Upper lobe of left lung (tissue), 6 donors: ENCODE measurements at regions not wholly inside any gene's neighbourhood (a gene's known extent, or its start where the extent isn't known, plus 50 kb on each side); places are given as distances from the start of the nearest gene placed in this dataset.

Source experiments
- ATAC-seq, 2 donors: fragments of 200-7000 bp; cut with Tn5 transposase; one replicate each; pipeline ENCODE4 v1.9.1; 2022; ENCODE audit warnings: mild to moderate bottlenecking in 2 of 2, moderate library complexity in 2 of 2; ENCODE audit not compliant: low FRiP score in 2 of 2
- DNase-seq, 2 donors: peaks; one replicate each; pipeline ENCODE4 v3.0.0-alpha.2; 2019 to 2020
- H3K27ac ChIP-seq, 4 donors: fragments of 200-600 bp; sonication (generic); one replicate each; pipeline ENCODE4 v1.5.1; 2016 to 2019
- H3K27me3 ChIP-seq, 4 donors: fragments of 200-600 bp; sonication (generic); one replicate each; pipeline ENCODE4 v1.5.1; 2017 to 2019
- H3K36me3 ChIP-seq, 4 donors: fragments of 200-600 bp; sonication (generic); one replicate each; pipeline ENCODE4 v1.5.1; 2016 to 2019
- H3K4me1 ChIP-seq, 4 donors: fragments of 200-600 bp; sonication (generic); one replicate each; pipeline ENCODE4 v1.5.1; 2018 to 2019
- H3K4me3 ChIP-seq, 4 donors: fragments of 200-600 bp; sonication (generic); one replicate each; pipeline ENCODE4 v1.5.1; 2017 to 2019; ENCODE audit warnings: mild to moderate bottlenecking in 2 of 4, moderate library complexity in 1 of 4
- H3K9me3 ChIP-seq, 4 donors: fragments of 200-600 bp; sonication (generic); one replicate each; pipeline ENCODE4 v1.5.1; 2018 to 2019
- EP300 ChIP-seq, 4 donors: sonication (generic); formaldehyde crosslinking; IDR thresholded peaks; one replicate each; pipeline ENCODE4 v1.5.1; 2017; ENCODE audit warnings: antibody characterized with exemption in 4 of 4, control low read depth in 2 of 4
- POLR2A ChIP-seq, 4 donors: fragments of 450-650 bp; IDR thresholded peaks; one replicate each; pipeline ENCODE4 v1.5.1; 2016 to 2017; ENCODE audit warnings: antibody characterized with exemption in 4 of 4, mild to moderate bottlenecking in 2 of 4
- POLR2AphosphoS5 ChIP-seq, 2 donors: sonication (generic); formaldehyde crosslinking; IDR thresholded peaks; one replicate each; pipeline ENCODE4 v1.5.1; 2017; ENCODE audit warnings: antibody characterized with exemption in 2 of 2
- WGBS, 2 donors: methylation state at CpG; one replicate each; pipeline ENCODE4 v1.1.5; 2017 to 2018; 5-methylcytosine and 5-hydroxymethylcytosine counted together
- TF ChIP-seq, protein P1 (sequence below), 6 experiments: fragments of 450-650 bp in 4 of 6; fragments of 200-600 bp in 2 of 6; sonication (generic) in 2 of 6; IDR thresholded peaks; one replicate each; pipeline ENCODE4 v1.5.1; 2016 to 2019; ENCODE audit warnings: antibody characterized with exemption in 6 of 6
- donor health status: DM: no; HTN: no; CAD: no; lungs with moderate emphysema.
- donor health status: DM: no; HTN: yes; CAD: no; lungs with severe emphysema.

DNA sequence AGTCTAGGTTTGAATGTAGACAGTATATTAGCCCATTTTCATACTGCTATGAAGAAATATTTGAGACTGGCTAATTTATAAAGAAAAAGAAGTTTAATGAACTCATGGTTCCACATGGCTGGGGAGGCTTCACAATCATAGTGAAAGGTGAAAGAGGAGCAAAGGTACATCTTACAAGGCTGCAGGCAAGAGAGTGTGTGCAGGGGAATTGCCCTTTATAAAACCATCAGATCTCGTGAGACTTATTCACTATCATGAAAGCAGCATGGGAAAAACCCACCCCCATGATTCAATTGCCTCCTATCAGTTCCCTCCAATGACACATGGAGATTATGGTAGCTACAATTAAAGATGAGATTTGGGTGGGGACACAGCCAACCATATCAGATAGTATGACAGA, 440.1 kb upstream of the ARHGEF26 start:
- Histone ChIP-seq H3K4me3 (no peak overlapping the region), H3K27ac (no peak overlapping the region), H3K9me3 (no peaks in the 10 kb centered on the region), H3K4me1 (no peaks in the 10 kb centered on the region), H3K27me3 (no peaks in the 10 kb centered on the region), H3K36me3 (no peaks in the 10 kb centered on the region)
- WGBS, 2 donors, result 96 to 100% methylated on average over 1 of the region's 1 CpG
- no peak for TF ChIP-seq POLR2AphosphoS5 (IDR thresholded peaks at IDR 0.05)
- TF ChIP-seq EP300 (IDR thresholded peaks at IDR 0.05), result no peak
- no peak for TF ChIP-seq POLR2A (IDR thresholded peaks at IDR 0.05)
- TF ChIP-seq, protein P1, sequence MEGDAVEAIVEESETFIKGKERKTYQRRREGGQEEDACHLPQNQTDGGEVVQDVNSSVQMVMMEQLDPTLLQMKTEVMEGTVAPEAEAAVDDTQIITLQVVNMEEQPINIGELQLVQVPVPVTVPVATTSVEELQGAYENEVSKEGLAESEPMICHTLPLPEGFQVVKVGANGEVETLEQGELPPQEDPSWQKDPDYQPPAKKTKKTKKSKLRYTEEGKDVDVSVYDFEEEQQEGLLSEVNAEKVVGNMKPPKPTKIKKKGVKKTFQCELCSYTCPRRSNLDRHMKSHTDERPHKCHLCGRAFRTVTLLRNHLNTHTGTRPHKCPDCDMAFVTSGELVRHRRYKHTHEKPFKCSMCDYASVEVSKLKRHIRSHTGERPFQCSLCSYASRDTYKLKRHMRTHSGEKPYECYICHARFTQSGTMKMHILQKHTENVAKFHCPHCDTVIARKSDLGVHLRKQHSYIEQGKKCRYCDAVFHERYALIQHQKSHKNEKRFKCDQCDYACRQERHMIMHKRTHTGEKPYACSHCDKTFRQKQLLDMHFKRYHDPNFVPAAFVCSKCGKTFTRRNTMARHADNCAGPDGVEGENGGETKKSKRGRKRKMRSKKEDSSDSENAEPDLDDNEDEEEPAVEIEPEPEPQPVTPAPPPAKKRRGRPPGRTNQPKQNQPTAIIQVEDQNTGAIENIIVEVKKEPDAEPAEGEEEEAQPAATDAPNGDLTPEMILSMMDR (IDR thresholded peaks at IDR 0.05), result no peak
- no peak for ATAC-seq
- DNase-seq, result no peak

DNA sequence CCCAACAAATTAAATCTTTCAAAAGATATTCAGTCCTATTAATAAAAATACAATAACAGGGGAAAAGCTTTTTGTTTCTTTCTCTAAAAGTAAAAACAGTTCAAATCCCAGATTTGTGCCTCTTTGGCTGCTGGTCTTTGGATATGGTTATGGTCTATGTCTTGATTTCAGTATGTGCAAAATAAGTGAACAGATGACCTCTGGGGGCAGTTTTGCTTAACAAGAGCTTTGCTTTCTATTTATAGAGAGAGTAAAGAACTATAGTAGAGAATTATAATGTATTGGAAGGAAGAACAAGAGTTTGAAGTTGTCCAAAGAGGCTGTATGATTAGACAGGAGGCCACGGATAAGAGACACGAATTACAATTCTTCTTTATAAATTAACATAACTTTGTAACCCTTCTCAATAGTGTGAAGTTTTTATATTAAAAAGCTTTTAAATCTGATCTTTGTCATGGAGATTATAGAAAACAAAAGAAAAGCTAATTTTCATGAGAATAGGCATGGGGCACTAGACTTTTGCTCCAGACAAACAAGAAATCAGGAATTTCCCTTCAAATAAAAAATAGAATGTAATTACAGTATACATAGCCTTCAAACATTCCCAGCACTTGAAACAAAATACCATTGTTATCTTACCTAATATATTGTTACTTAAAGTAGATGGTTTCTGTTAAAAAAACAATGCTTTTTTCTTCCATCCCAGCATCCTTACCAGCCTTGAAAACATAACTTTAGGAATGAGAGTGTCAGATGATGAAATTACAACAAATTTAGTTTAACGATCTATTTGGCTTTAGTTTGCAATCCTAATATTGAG, 432.7 kb upstream of the ARHGEF26 start:
- no peaks in the 10 kb centered on the region for H3K36me3 ChIP-seq
- H3K4me3 ChIP-seq, result no peak overlapping the region
- H3K9me3 ChIP-seq, result no peaks in the 10 kb centered on the region
- H3K4me1 ChIP-seq, result no peaks in the 10 kb centered on the region
- DNase-seq (no peak), ATAC-seq (no peak)
- no peak overlapping the region for H3K27ac ChIP-seq
- no peaks in the 10 kb centered on the region for H3K27me3 ChIP-seq
- no peak for TF ChIP-seq POLR2AphosphoS5 (IDR thresholded peaks at IDR 0.05)
- no peak for TF ChIP-seq EP300 (IDR thresholded peaks at IDR 0.05)
- TF ChIP-seq, protein P1 (IDR thresholded peaks at IDR 0.05), result no peak
- no peak for TF ChIP-seq POLR2A (IDR thresholded peaks at IDR 0.05)
- 77 to 78% methylated on average over 3 of the region's 3 CpGs for WGBS, 2 donors

DNA sequence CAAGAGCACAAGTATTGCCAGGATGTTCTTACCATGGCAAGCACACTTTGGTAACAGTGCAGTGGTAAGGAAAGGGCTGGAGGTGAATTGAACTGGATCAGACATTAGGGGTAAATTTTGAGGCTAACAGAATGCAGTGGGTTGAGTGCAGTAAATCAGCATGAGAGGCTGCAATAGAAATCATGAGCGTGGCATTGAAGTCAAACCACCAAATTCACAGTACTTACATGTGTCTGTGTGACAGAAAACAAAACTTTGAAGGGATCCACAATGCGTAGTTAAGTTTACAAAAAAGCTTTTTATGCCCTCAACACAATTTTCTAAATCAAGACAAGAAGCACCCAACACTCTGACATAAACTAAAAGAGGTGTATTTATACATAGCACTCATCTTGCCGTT, 428.0 kb upstream of the ARHGEF26 start:
- 78 to 84% methylated on average over 3 of the region's 3 CpGs for WGBS, 2 donors
- H3K27me3 ChIP-seq, result no peaks in the 10 kb centered on the region
- no peaks in the 10 kb centered on the region for H3K36me3 ChIP-seq
- no peak for ATAC-seq
- no peak overlapping the region for H3K27ac ChIP-seq
- H3K9me3 ChIP-seq, result no peaks in the 10 kb centered on the region
- no peak overlapping the region for H3K4me3 ChIP-seq
- DNase-seq, result no peak
- H3K4me1 ChIP-seq, result no peaks in the 10 kb centered on the region
- no peak for TF ChIP-seq POLR2AphosphoS5 (IDR thresholded peaks at IDR 0.05)

DNA sequence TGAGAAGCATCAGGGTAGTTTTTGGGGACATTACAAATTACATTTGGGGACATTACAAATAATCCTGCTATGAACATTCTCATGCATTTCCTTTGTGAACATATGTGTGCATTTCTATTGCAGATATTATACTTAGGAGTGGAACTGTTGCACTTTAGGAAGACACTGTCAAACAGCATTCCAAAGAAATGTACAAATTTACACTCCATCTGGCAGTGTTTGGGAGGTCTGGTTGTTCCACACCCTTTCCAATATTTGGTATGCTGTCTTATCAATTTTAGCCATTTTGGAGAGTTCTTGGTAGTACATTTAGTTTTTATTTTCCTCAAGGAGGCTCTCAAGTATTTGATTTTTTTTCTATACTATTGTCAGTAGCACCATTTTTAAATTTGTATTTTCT, 419.1 kb upstream of the ARHGEF26 start:
- TF ChIP-seq EP300 (IDR thresholded peaks at IDR 0.05), result no peak
- ATAC-seq, result no peak
- Histone ChIP-seq H3K4me3 (no peak overlapping the region), H3K27me3 (no peaks in the 10 kb centered on the region), H3K36me3 (no peaks in the 10 kb centered on the region), H3K4me1 (no peaks in the 10 kb centered on the region), H3K27ac (no peak overlapping the region), H3K9me3 (no peaks in the 10 kb centered on the region)
- no peak for DNase-seq

DNA sequence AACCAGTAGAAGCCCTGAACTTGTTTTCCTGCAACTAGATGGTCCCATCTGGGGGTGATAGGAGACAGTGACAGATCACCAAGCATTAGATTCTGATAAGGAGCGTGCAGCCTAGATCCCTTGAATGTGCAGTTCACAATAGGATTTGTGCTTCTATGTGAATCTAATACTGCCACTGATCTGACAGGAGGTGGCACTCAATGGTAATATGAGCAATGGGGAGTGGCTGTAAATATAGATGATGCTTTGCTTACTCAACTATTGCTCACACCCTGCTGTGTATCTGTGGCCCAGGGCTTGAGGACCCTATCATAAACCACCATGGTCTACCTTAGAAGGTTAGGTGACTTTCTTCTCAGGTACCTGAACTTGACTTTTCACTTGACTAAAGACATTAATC, 417.1 kb upstream of the ARHGEF26 start:
- DNase-seq, result no peak
- Histone ChIP-seq H3K36me3 (no peaks in the 10 kb centered on the region), H3K27me3 (no peaks in the 10 kb centered on the region), H3K9me3 (no peaks in the 10 kb centered on the region), H3K4me3 (no peak overlapping the region), H3K27ac (no peak overlapping the region), H3K4me1 (no peaks in the 10 kb centered on the region)
- TF ChIP-seq POLR2A (IDR thresholded peaks at IDR 0.05) (no peak), EP300 (IDR thresholded peaks at IDR 0.05) (no peak), POLR2AphosphoS5 (IDR thresholded peaks at IDR 0.05) (no peak)
- TF ChIP-seq, protein P1 (IDR thresholded peaks at IDR 0.05), result no peak
- WGBS, 2 donors, result 88 to 96% methylated on average over 1 of the region's 1 CpG
- no peak for ATAC-seq

DNA sequence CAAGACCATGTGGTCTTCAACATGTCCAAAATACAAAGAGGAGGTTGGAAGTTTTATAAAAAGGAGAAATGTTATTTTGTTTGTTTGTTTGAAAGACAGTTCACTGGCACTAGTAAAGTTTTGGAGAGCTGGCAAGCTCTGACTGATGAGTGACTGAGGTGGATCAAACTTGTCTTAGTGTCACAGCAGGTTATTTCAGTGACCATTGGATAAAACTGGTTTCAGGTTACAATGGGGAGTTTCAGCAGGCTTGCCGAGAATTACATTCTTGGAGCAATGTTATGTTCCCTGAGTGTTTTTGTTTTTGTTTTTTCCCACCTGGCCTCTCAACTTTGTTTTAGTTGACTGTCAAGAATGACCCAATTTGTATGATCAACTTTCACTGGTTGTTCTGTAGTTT, 414.5 kb upstream of the ARHGEF26 start:
- H3K4me3 ChIP-seq, result no peak overlapping the region
- TF ChIP-seq, protein P1 (IDR thresholded peaks at IDR 0.05), result no peak
- TF ChIP-seq EP300 (IDR thresholded peaks at IDR 0.05) (no peak), POLR2A (IDR thresholded peaks at IDR 0.05) (no peak), POLR2AphosphoS5 (IDR thresholded peaks at IDR 0.05) (no peak)
- H3K36me3 ChIP-seq, result no peaks in the 10 kb centered on the region
- 56 to 59% methylated on average over 1 of the region's 1 CpG for WGBS, 2 donors
- ATAC-seq (no peak), DNase-seq (no peak)
- H3K27me3 ChIP-seq, result no peaks in the 10 kb centered on the region
- no peaks in the 10 kb centered on the region for H3K9me3 ChIP-seq
- no peaks in the 10 kb centered on the region for H3K4me1 ChIP-seq
- no peak overlapping the region for H3K27ac ChIP-seq
